DOHH2 (cell line): ENCODE measurements at regions not wholly inside any gene's neighbourhood (a gene's known extent, or its start where the extent isn't known, plus 50 kb on each side); places are given as distances from the start of the nearest gene placed in this dataset.

Source experiments
- H3F3A ChIP-seq: fragments of 200-600 bp; sonication (generic), shearing (Covaris generic); 2 replicates; pipeline ENCODE4 v1.6.0; 2016; ENCODE audit warnings: antibody characterized with exemption, mild to moderate bottlenecking; ENCODE audit not compliant: control insufficient read depth, insufficient read depth
- H3K27ac ChIP-seq: fragments of 200-600 bp; sonication (generic); 2 replicates; pipeline ENCODE4 v1.5.1; 2014; ENCODE audit warnings: low read depth, mild to moderate bottlenecking, low read length, moderate library complexity
- H3K27me3 ChIP-seq: fragments of 200-600 bp; sonication (generic); 2 replicates; pipeline ENCODE4 v1.6.1; 2014; ENCODE audit warnings: mild to moderate bottlenecking, low read length, mixed read lengths; ENCODE audit not compliant: control insufficient read depth
- H3K36me3 ChIP-seq: fragments of 200-600 bp; sonication (generic); 2 replicates; pipeline ENCODE4 v1.6.1; 2014; ENCODE audit warnings: mild to moderate bottlenecking, low read length, moderate library complexity, mixed read lengths; ENCODE audit not compliant: control insufficient read depth
- H3K4me1 ChIP-seq: fragments of 200-600 bp; sonication (generic); 2 replicates; pipeline ENCODE4 v1.6.1; 2014; ENCODE audit warnings: mild to moderate bottlenecking, low read length, mixed read lengths; ENCODE audit not compliant: control insufficient read depth
- H3K4me2 ChIP-seq: fragments of 200-600 bp; sonication (generic); 2 replicates; pipeline ENCODE4 v1.6.0; 2014; ENCODE audit warnings: mild to moderate bottlenecking, low read length, moderate library complexity
- H3K4me3 ChIP-seq: fragments of 200-600 bp; sonication (generic); 2 replicates; pipeline ENCODE4 v1.5.1; 2014; ENCODE audit warnings: mild to moderate bottlenecking, low read length, mixed read lengths
- H3K79me2 ChIP-seq: fragments of 200-600 bp; sonication (generic); 2 replicates; pipeline ENCODE4 v1.6.1; 2014; ENCODE audit warnings: mild to moderate bottlenecking, low read length, mixed read lengths; ENCODE audit not compliant: control insufficient read depth
- H3K9me2 ChIP-seq: fragments of 200-600 bp; sonication (generic); replicated peaks from 2 replicates; pipeline ENCODE4 v1.6.1; 2014; ENCODE audit warnings: mild to moderate bottlenecking, low read length, mixed read lengths; ENCODE audit not compliant: control insufficient read depth
- H3K9me3 ChIP-seq: fragments of 200-600 bp; sonication (generic); 2 replicates; pipeline ENCODE4 v1.6.1; 2014; ENCODE audit warnings: antibody characterized with exemption, low read length, mixed read lengths; ENCODE audit not compliant: control insufficient read depth, insufficient read depth
- H4K20me1 ChIP-seq: fragments of 200-600 bp; sonication (generic); 2 replicates; pipeline ENCODE4 v1.6.0; 2014; ENCODE audit warnings: low read depth, mild to moderate bottlenecking, antibody characterized with exemption, low read length, moderate library complexity; ENCODE audit not compliant: control insufficient read depth, insufficient read depth
- EZH2phosphoT487 ChIP-seq: fragments of 200-600 bp; sonication (generic); IDR thresholded peaks from 2 replicates; pipeline ENCODE4 v1.6.1; 2017; ENCODE audit warnings: borderline replicate concordance, mild to moderate bottlenecking, antibody characterized with exemption, low read length, moderate library complexity, mixed read lengths
- TF ChIP-seq, protein P1 (sequence below): fragments of 200-600 bp; sonication (generic); IDR thresholded peaks from one replicate; pipeline ENCODE4 v1.5.1; 2014; ENCODE audit warnings: antibody characterized with exemption, mild to moderate bottlenecking, low read depth, low read length; ENCODE audit not compliant: poor library complexity, severe bottlenecking

DNA sequence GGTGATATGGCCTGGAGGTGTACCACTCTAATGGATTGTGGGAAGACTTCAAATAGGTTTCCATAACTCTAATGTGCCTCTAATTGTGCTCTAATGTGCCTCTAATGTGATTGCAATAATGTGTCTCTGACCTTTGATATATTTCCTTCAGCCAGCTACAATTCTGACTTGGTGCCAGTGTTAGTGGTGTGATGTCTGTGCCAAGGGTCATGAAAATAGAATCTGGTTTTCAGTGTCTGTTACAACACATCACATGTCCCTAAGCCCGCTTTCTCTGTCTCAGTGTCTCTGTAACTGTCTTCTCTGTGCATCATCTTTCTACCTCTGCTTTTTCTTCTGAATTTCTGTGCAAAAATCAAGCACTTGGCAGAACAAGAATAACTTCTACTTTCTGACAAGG is 77.2 kb upstream of the ECI2 start:
- no peak overlapping the region for H3K27ac ChIP-seq
- no peak for TF ChIP-seq EZH2phosphoT487
- TF ChIP-seq, protein P1, sequence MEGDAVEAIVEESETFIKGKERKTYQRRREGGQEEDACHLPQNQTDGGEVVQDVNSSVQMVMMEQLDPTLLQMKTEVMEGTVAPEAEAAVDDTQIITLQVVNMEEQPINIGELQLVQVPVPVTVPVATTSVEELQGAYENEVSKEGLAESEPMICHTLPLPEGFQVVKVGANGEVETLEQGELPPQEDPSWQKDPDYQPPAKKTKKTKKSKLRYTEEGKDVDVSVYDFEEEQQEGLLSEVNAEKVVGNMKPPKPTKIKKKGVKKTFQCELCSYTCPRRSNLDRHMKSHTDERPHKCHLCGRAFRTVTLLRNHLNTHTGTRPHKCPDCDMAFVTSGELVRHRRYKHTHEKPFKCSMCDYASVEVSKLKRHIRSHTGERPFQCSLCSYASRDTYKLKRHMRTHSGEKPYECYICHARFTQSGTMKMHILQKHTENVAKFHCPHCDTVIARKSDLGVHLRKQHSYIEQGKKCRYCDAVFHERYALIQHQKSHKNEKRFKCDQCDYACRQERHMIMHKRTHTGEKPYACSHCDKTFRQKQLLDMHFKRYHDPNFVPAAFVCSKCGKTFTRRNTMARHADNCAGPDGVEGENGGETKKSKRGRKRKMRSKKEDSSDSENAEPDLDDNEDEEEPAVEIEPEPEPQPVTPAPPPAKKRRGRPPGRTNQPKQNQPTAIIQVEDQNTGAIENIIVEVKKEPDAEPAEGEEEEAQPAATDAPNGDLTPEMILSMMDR: no peak
- H3K36me3 ChIP-seq: no peaks in the 10 kb centered on the region
- no peaks in the 10 kb centered on the region for H3K9me2 ChIP-seq
- H3K9me3 ChIP-seq: peaks cover 10% of the 10 kb centered on the region
- no peaks in the 10 kb centered on the region for H3F3A ChIP-seq
- no peaks in the 10 kb centered on the region for H3K79me2 ChIP-seq
- peaks cover 6% of the 10 kb centered on the region; the same call in 1 of the 2 replicates for H3K4me1 ChIP-seq
- no peaks in the 10 kb centered on the region for H3K27me3 ChIP-seq
- no peaks in the 10 kb centered on the region for H4K20me1 ChIP-seq
- no peak overlapping the region for H3K4me3 ChIP-seq
- H3K4me2 ChIP-seq: no peak overlapping the region

- Histone ChIP-seq H3K27me3 (no peaks in the 10 kb centered on the region), H3K4me1 (peaks cover 6% of the 10 kb centered on the region; the same call in 1 of the 2 replicates), H4K20me1 (no peaks in the 10 kb centered on the region), H3K27ac (no peak overlapping the region), H3K79me2 (no peaks in the 10 kb centered on the region), H3K4me3 (no peak overlapping the region), H3K36me3 (no peaks in the 10 kb centered on the region), H3K9me2 (no peaks in the 10 kb centered on the region), H3F3A (no peaks in the 10 kb centered on the region), H3K4me2 (no peak overlapping the region), H3K9me3 (peaks cover 10% of the 10 kb centered on the region)
- TF ChIP-seq EZH2phosphoT487: no peak
- TF ChIP-seq, protein P1: peak; percentile 87
Measured at GRCh38 chr6:4210629-4211419, 75.4 kb upstream of the ECI2 start.

DNA sequence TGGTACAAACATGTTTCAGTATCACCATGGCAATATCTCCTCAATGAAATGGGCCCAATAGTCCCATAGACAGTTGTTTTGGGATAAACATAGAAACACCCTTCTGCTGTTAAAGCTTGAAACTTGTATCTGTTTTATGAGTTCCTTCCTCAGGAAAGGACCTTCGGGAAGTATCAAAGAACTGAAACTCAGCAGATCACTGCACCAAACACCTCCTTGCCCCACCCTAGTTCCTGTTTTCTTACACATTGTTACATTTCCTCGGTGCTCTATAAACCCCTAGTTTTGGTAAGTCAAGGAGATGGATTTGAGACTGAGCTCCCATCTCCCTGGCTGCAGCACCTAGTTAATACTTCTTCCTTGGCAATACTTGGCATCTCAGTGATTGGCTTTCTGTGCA is 73.8 kb upstream of the ECI2 start:
- Histone ChIP-seq H3K9me2 (no peaks in the 10 kb centered on the region), H3K4me3 (no peak overlapping the region), H3K27me3 (no peaks in the 10 kb centered on the region), H3K4me2 (no peak overlapping the region), H3K36me3 (no peaks in the 10 kb centered on the region), H3F3A (no peaks in the 10 kb centered on the region), H3K79me2 (no peaks in the 10 kb centered on the region), H3K27ac (no peak overlapping the region), H4K20me1 (no peaks in the 10 kb centered on the region), H3K9me3 (peaks cover 9% of the 10 kb centered on the region), H3K4me1 (peaks cover 6% of the 10 kb centered on the region; the same call in 1 of the 2 replicates)
- TF ChIP-seq, protein P1: no peak
- no peak for TF ChIP-seq EZH2phosphoT487
